ENCODE measurements at regions not wholly inside any gene's neighbourhood (a gene's known extent, or its start where the extent isn't known, plus 50 kb on each side); places are given as distances from the start of the nearest gene placed in this dataset.

DNA sequence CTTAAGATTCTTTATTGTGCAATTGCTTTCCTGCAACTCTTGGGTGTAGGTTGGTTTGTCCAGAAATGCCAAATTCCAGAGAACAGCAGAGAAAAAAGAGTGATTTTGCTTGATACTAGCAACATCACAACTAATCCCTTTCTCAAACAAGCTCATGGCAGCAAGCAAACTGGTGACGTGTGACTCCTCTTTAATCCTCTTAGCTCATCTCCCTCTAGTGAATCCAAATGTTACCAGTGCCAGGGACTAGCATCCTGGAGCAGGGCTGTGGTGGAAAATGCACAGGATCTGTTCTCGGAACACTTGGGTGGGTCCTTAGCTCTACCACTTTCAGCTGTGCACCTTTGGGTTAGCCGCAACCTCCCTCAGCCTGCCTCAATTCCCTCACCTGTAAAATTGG is 204.0 kb upstream of the CCL2 start:
- TF ChIP-seq YY1 (IDR thresholded peaks at IDR 0.05; ENCODE audit: low read depth, low read length), result no peak
- TF ChIP-seq, protein P1, sequence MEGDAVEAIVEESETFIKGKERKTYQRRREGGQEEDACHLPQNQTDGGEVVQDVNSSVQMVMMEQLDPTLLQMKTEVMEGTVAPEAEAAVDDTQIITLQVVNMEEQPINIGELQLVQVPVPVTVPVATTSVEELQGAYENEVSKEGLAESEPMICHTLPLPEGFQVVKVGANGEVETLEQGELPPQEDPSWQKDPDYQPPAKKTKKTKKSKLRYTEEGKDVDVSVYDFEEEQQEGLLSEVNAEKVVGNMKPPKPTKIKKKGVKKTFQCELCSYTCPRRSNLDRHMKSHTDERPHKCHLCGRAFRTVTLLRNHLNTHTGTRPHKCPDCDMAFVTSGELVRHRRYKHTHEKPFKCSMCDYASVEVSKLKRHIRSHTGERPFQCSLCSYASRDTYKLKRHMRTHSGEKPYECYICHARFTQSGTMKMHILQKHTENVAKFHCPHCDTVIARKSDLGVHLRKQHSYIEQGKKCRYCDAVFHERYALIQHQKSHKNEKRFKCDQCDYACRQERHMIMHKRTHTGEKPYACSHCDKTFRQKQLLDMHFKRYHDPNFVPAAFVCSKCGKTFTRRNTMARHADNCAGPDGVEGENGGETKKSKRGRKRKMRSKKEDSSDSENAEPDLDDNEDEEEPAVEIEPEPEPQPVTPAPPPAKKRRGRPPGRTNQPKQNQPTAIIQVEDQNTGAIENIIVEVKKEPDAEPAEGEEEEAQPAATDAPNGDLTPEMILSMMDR (IDR thresholded peaks at IDR 0.05 in 2 of 3, conservative IDR thresholded peaks at IDR 0.05 in 1 of 3; ENCODE audit: control insufficient read depth in 2 of 3, extremely low read depth in 1 of 3, insufficient read depth in 1 of 3, low read depth in 3 of 3, low read length in 3 of 3), result no peak
- TF ChIP-seq, protein P2, sequence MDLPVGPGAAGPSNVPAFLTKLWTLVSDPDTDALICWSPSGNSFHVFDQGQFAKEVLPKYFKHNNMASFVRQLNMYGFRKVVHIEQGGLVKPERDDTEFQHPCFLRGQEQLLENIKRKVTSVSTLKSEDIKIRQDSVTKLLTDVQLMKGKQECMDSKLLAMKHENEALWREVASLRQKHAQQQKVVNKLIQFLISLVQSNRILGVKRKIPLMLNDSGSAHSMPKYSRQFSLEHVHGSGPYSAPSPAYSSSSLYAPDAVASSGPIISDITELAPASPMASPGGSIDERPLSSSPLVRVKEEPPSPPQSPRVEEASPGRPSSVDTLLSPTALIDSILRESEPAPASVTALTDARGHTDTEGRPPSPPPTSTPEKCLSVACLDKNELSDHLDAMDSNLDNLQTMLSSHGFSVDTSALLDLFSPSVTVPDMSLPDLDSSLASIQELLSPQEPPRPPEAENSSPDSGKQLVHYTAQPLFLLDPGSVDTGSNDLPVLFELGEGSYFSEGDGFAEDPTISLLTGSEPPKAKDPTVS (IDR thresholded peaks at IDR 0.05; ENCODE audit: low read depth, low read length), result no peak
- no peak for TF ChIP-seq TCF12 (IDR thresholded peaks at IDR 0.05; ENCODE audit: low read depth, low read length)
- TF ChIP-seq TARDBP (IDR thresholded peaks at IDR 0.05; ENCODE audit: borderline replicate concordance), result no peak
- TF ChIP-seq GABPA (IDR thresholded peaks at IDR 0.05; ENCODE audit: low read depth), result no peak

Data from GM12878 (cell line).